NT2/D1 (cell line): ENCODE measurements at regions not wholly inside any gene's neighbourhood (a gene's known extent, or its start where the extent isn't known, plus 50 kb on each side); places are given as distances from the start of the nearest gene placed in this dataset.

Source experiments
- DNase-seq: peaks from one replicate; pipeline ENCODE4 v3.0.0-alpha.2; 2011; ENCODE audit warnings: low read depth, low spot score
- H3K27me3 ChIP-seq: 2 replicates; pipeline ENCODE4 v1.6.0; 2011; ENCODE audit warnings: mild to moderate bottlenecking; ENCODE audit not compliant: insufficient read length, insufficient read depth
- H3K36me3 ChIP-seq: 2 replicates; pipeline ENCODE4 v1.6.1; 2011; ENCODE audit warnings: mild to moderate bottlenecking, low read length, mixed read lengths; ENCODE audit not compliant: insufficient read depth, insufficient read length
- H3K4me1 ChIP-seq: 2 replicates; pipeline ENCODE4 v1.5.1; 2011; ENCODE audit not compliant: insufficient read depth, insufficient read length
- H3K4me3 ChIP-seq: 2 replicates; pipeline ENCODE4 v1.5.1; 2011; ENCODE audit warnings: low read depth; ENCODE audit not compliant: insufficient read length
- H3K9ac ChIP-seq: 2 replicates; pipeline ENCODE4 v1.6.0; 2011; ENCODE audit warnings: low read depth; ENCODE audit not compliant: insufficient read length
- H3K9me3 ChIP-seq: 2 replicates; pipeline ENCODE4 v1.5.1; 2011; ENCODE audit warnings: mild to moderate bottlenecking, low read length; ENCODE audit not compliant: insufficient read depth
- SUZ12 ChIP-seq: IDR thresholded peaks from 2 replicates; pipeline ENCODE4 v1.6.1; 2011; ENCODE audit not compliant: insufficient read length, insufficient read depth; ENCODE audit errors: extremely low read depth
- YY1 ChIP-seq: IDR thresholded peaks from 2 replicates; pipeline ENCODE4 v1.6.1; 2011; ENCODE audit not compliant: insufficient read length, insufficient read depth
- ZNF274 ChIP-seq: IDR thresholded peaks from 2 replicates; pipeline ENCODE4 v1.6.1; 2011; ENCODE audit warnings: mild to moderate bottlenecking, low read depth, low read length

DNA sequence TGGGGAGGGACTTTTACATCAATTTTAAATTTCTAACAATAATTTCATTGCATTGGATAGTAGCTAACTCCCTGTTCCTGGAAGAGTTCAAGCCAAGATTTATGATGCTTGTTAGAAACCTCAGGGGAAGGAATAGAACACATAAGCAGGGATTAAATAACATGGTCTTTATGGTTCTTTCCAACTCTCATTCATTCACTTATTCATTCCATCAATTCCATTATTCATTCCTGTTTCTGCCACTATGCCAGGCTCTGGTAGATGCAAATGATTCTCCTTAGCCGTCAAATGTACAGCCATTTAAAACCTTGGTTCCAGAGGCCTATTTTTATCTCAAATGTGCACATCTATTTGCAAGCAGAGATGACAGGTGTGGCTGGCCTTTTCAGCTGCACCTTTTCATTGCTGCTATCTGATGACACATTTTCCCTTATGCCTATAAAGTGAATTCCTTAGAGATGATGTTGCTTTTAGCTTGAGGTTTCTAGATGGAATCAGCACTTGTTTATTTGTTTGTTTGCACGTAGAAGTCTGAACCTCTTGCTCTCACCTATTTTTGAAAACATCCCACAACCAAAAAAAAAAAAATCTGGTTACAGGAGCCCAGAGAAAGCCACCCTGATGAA lies 205.7 kb upstream of the IGFBP3 start:
- H3K9ac ChIP-seq, result no peak overlapping the region
- H3K9me3 ChIP-seq, result no peaks in the 10 kb centered on the region
- H3K27me3 ChIP-seq, result no peaks in the 10 kb centered on the region
- H3K4me1 ChIP-seq, result no peaks in the 10 kb centered on the region
- no peak for DNase-seq
- H3K36me3 ChIP-seq, result no peaks in the 10 kb centered on the region
- TF ChIP-seq SUZ12 (no peak), ZNF274 (no peak), YY1 (no peak)
- no peak overlapping the region for H3K4me3 ChIP-seq

DNA sequence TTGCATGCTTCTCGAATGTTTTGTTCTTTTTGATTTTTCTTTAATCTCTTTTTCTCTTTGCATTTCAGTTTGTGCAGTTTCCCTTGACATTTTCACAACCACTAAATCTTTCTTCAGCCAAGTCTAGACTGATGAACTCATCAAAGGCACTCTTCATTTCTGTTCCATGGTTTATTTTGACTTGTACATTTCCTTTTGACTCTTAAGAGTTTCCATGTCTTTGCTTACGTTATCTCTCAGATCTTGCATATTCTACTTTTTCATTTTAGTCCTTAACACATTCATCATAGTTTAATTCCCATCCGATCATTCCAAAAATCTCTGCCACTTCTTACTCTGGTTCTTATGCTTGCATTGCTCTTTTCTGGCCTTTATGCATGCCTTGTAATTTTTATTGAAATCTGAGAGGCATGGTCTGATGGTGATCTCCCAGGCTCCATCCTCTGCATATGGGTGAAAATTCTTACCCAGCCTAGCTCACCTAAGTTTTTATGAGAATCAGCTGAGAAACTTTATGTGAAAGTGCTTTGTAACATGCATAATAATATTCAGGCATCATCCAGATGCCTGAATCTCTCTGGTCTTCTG lies 202.8 kb upstream of the IGFBP3 start:
- Histone ChIP-seq H3K27me3 (no peaks in the 10 kb centered on the region), H3K4me1 (no peaks in the 10 kb centered on the region), H3K4me3 (no peak overlapping the region), H3K36me3 (no peaks in the 10 kb centered on the region), H3K9me3 (no peaks in the 10 kb centered on the region), H3K9ac (no peak overlapping the region)
- no peak for TF ChIP-seq YY1
- TF ChIP-seq SUZ12, result no peak
- no peak for TF ChIP-seq ZNF274
- DNase-seq, result no peak

DNA sequence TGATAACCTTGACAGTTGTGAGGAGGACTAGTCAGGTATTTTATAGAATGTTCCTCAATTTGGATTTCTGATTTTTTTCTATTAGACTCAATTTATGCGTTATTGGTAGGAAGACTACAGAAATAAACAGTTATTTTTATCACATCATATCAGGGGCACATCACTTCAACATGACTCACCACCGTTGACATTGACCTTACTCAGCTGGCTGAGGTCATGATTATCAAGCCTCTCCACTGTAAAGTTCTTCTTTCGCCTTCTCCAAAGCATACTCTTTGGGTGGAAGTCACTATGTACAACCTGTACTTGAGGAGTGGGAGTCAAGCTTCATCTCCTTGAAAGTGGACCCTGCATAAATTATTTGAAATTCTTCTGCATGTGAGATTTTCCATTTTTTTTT lies 194.3 kb upstream of the IGFBP3 start:
- no peaks in the 10 kb centered on the region for H3K36me3 ChIP-seq
- no peaks in the 10 kb centered on the region for H3K4me1 ChIP-seq
- no peak overlapping the region for H3K9ac ChIP-seq
- no peaks in the 10 kb centered on the region for H3K9me3 ChIP-seq
- H3K27me3 ChIP-seq, result no peaks in the 10 kb centered on the region
- DNase-seq, result no peak
- H3K4me3 ChIP-seq, result no peak overlapping the region
- TF ChIP-seq YY1 (no peak), ZNF274 (no peak), SUZ12 (no peak)

DNA sequence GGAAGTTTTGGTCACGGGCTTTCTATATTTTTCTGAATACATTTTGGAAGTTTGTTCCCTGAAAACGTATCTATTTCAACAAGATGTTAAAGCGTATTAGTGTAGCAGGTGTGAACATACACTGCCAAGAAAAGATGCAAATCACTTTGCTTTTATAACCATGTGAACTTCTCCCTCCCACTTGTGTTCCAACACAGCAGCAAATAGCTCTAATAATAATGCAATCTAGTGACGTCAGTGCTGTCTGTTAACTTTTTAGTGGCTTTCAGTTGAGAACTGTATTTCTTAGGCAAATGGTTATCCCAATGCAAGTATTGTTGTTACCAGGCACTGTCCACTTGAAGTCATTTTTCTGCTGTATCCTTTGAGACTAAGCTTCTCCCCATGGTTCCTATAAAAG lies 188.4 kb upstream of the IGFBP3 start:
- Histone ChIP-seq H3K27me3 (no peaks in the 10 kb centered on the region), H3K4me3 (no peak overlapping the region), H3K36me3 (no peaks in the 10 kb centered on the region), H3K9ac (no peak overlapping the region), H3K9me3 (no peaks in the 10 kb centered on the region), H3K4me1 (no peaks in the 10 kb centered on the region)
- TF ChIP-seq YY1, result no peak
- TF ChIP-seq SUZ12, result no peak
- TF ChIP-seq ZNF274, result no peak
- no peak for DNase-seq

DNA sequence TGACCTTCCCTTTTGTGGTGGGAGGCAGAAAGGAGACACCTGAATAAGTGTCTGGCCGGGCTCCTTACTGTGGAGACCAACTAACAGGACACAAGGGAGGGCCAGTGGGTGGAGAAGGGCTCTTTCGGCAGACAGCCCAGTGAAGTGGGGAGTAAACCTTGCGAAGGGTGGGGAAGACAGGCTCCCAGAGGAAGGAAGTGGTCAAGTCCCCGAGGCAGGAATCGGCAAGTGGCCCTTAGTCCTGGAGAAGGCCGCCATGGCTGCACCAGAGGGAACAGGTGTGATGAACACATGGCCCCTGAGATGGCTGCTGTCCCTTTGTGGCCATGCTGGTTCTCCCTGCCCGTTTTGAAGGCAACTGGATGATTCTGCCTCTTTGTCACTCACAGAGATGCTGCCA lies 187.2 kb upstream of the IGFBP3 start:
- Histone ChIP-seq H3K27me3 (no peaks in the 10 kb centered on the region), H3K4me3 (no peak overlapping the region), H3K9me3 (no peaks in the 10 kb centered on the region), H3K36me3 (no peaks in the 10 kb centered on the region), H3K9ac (no peak overlapping the region), H3K4me1 (no peaks in the 10 kb centered on the region)
- TF ChIP-seq SUZ12 (no peak), YY1 (no peak), ZNF274 (no peak)
- no peak for DNase-seq

DNA sequence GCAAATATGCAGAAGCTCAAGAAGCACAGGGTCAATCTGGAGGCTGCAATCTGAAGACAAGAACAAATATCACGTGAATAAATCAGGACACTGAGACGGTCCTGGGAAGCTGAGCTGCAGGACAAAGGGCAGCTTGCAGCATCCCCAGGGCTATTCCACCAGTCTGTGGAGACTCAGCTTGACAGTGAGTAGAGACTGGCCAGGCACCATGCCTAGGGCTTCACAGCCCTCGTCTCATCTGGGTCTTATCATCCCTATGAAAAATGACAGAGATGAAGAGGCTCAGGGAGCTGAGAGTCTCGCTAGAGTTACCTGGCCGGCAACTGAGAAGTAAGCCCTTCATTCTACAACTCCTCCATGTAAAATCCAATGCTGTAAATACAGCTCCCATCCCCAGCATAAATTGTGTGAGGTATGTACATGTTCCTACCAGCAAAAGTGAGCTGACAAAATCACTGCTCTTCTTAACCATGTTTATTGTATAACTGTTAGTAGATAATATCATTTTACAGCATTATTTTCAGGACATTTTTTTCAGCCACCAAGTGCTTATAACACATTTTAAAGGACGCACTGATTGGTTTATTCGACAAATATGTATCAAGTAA lies 186.6 kb upstream of the IGFBP3 start:
- DNase-seq, result no peak
- H3K36me3 ChIP-seq, result no peaks in the 10 kb centered on the region
- TF ChIP-seq YY1, result no peak
- TF ChIP-seq SUZ12, result no peak
- no peak for TF ChIP-seq ZNF274
- no peaks in the 10 kb centered on the region for H3K4me1 ChIP-seq
- H3K4me3 ChIP-seq, result no peak overlapping the region
- H3K9ac ChIP-seq, result no peak overlapping the region
- no peaks in the 10 kb centered on the region for H3K9me3 ChIP-seq
- no peaks in the 10 kb centered on the region for H3K27me3 ChIP-seq

DNA sequence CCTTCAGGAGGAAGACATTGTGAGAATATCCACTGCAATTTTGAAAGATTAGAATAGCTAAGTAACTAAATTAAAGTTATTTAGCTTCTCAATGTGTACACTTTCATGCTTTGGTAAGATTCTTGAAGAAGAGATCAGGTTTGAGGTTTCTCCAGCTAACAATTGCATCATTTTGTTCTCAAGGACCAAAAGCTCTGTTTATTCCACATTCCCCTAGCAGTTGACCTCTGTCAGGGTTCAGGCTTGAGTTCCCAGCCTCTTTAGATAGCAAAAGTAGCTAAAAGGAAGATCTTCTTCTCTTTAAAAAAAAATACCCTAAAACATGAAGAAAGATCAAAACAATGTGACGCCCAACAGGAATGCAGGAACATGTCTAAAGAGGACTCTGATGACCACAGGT lies 179.4 kb upstream of the IGFBP3 start:
- no peaks in the 10 kb centered on the region for H3K9me3 ChIP-seq
- TF ChIP-seq SUZ12, result no peak
- no peak for TF ChIP-seq ZNF274
- TF ChIP-seq YY1, result no peak
- no peak for DNase-seq
- no peaks in the 10 kb centered on the region for H3K27me3 ChIP-seq
- no peak overlapping the region for H3K4me3 ChIP-seq
- no peaks in the 10 kb centered on the region for H3K4me1 ChIP-seq
- H3K36me3 ChIP-seq, result no peaks in the 10 kb centered on the region
- H3K9ac ChIP-seq, result no peak overlapping the region
